VCaP (cell line): ENCODE measurements at regions not wholly inside any gene's neighbourhood (a gene's known extent, or its start where the extent isn't known, plus 50 kb on each side); places are given as distances from the start of the nearest gene placed in this dataset.

Experiments
- H3K27ac ChIP-seq: fragments of 450-650 bp; 2 replicates; pipeline ENCODE4 v1.5.1; 2017
- CTCF ChIP-seq: fragments of 450-650 bp; conservative IDR thresholded peaks from 2 replicates; pipeline ENCODE4 v1.5.1; 2017; ENCODE audit warnings: mild to moderate bottlenecking, moderate library complexity

GRCh38 chr20:1720226-1720625 is 62.6 kb upstream of the SIRPG start:
- no peak overlapping the region for H3K27ac ChIP-seq
- no peak for TF ChIP-seq CTCF

- no peak for TF ChIP-seq CTCF
- no peak overlapping the region for H3K27ac ChIP-seq
Observed at GRCh38 chr20:1718604-1719384, 61.2 kb upstream of the SIRPG start.

GRCh38 chr20:1712634-1713624 is 55.4 kb upstream of the SIRPG start:
- H3K27ac ChIP-seq: no peak overlapping the region
- no peak for TF ChIP-seq CTCF

GRCh38 chr20:1711826-1712601 is 54.4 kb upstream of the SIRPG start:
- H3K27ac ChIP-seq: no peak overlapping the region
- no peak for TF ChIP-seq CTCF

GRCh38 chr20:1711266-1711665 is 53.7 kb upstream of the SIRPG start:
- no peak overlapping the region for H3K27ac ChIP-seq
- TF ChIP-seq CTCF: no peak

- no peak for TF ChIP-seq CTCF
- no peak overlapping the region for H3K27ac ChIP-seq
Observed at GRCh38 chr20:1710484-1710883, 52.9 kb upstream of the SIRPG start.
